NCI-H2227 (cell line): ENCODE measurements at regions not wholly inside any gene's neighbourhood (a gene's known extent, or its start where the extent isn't known, plus 50 kb on each side); places are given as distances from the start of the nearest gene placed in this dataset.
A peak's percentile ranks its signal among the peaks of the same experiment; 100 is the strongest.

Experiments used
- DNase-seq: peaks from one replicate; lab custom pipeline; 2025; ENCODE audit not compliant: unreplicated experiment; lab: John Stamatoyannopoulos, UW

DNA sequence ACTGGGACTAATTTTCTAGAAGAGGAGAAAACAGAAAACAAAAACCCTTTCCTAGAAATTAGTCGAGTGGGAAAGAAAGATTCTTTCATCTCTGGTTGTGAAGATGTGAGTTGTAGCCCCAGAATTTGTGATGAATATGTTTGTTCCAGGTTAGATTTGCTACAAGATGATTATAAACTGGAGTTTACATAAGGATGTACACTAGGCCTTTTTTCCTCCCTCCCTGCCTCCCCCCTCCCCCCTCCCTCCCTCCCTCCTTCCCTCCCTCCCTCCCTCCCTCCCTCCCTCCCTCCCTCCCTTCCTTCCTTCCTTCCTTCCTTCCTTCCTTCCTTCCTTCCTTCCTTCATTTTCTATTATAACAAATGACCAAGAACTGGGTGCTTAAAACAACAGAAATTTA is 1502.0 kb downstream of the SI start:
- no peak for DNase-seq

DNA sequence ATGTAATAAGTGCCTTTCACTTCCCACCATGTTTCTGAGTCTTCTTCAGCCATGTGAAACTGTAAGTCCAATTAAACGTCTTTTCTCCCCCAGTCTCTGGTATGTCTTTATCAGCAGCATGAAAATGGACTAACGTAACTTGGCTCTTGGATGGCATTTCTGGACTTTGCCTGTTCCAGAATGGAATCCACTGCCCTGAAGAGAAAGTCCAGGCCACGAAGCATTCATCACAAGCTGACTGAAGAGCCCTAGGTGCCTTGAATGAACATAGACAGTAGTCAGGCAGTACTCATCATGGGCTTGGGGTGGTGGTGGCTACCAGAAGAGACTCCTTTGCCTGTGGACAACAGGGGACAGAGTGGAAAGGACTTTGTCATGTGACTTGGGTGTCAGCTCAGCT is 1505.0 kb downstream of the SI start:
- DNase-seq: no peak

DNA sequence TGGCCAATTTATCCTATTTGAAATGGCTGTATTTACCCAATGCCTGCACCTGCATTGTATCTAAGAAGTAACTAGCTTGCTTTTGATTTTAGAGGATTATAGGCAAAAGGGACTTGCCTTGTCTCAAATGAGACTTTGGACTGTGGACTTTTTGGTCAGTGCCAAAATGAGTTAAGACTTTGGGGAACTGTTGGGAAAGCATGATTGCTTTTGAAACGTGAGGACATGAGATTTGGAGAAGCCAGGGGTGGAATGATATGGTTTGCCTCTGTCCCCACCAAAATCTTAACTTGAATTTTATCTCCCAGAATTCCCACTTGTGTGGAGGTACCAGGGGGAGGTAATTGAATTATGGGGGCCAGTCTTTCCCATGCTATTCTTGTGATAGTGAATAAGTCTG is 1505.4 kb downstream of the SI start:
- no peak for DNase-seq

DNA sequence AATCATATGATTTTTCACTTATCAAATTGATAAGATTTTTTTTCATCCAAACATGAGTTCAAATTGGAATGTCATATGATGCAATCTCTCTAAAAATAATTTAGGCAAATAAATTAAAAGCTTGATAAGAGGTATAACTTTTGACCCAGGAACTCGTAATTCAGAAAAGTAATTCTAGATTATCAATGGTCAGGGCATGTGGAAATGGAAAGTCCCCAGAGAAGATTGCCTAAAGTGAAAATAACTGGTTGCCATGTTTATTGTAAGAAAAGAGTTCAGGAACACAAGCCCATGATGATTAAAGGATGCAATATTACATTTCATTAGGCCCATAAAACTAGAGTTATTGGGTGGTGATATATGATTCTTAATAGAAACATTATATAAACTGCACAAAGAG is 1514.8 kb downstream of the SI start:
- DNase-seq: no peak

DNA sequence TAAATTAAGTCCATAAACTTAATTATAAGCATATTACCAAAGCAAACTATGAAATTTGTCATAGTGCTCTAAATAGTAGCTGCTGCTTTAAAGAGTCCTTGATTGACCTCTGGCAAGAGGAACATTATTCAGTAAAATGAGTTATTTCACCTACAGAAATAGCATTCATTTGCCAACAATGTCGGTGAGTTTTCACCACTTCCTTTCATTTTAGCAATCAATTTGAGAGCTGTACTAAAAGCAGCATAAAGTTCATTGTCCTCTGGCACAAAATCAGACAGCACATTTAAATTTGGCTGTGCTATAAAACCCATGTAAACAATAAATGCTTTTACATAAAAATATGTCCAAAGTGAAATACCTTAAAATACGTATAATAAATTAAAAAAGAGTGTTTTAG is 1515.7 kb downstream of the SI start:
- DNase-seq: no peak

DNA sequence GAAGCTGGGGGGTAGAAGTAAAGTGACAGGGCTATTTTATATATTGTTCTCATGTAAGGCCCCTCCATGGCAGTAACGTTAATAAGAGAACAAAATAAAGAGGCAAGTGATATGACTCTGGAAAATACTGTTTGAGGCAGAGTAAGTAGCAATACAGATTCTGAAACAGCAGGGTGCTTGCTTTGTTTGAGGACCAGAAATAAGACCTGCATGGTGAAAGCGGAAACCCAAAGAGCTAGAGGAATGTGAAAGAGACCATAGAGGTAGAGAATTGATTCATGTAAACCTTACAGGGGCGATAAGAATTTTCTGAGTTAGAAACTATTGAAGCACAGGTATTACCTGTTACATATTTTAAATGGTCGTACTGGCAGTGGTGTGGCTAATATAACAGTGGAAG is 1517.1 kb downstream of the SI start:
- DNase-seq: no peak

DNA sequence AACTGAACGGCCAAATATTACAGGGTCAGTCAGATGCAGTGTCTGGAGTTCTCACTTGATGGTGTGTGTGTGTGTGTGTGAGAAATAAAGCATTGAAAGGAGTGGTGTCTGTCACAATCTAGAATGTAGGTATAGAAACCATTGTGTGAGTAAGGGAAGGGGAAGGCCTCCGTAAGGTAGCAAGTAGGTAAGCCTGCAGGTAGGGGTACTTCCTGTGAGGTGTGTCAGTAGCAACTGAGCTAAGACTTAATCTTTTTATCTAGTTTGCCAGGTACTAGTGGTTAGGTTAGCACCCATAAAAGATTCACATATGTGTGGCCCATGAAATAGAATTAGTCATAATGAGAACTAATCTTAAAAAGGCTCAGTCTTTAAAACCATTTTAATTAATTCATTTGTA is 1517.8 kb downstream of the SI start:
- no peak for DNase-seq

DNA sequence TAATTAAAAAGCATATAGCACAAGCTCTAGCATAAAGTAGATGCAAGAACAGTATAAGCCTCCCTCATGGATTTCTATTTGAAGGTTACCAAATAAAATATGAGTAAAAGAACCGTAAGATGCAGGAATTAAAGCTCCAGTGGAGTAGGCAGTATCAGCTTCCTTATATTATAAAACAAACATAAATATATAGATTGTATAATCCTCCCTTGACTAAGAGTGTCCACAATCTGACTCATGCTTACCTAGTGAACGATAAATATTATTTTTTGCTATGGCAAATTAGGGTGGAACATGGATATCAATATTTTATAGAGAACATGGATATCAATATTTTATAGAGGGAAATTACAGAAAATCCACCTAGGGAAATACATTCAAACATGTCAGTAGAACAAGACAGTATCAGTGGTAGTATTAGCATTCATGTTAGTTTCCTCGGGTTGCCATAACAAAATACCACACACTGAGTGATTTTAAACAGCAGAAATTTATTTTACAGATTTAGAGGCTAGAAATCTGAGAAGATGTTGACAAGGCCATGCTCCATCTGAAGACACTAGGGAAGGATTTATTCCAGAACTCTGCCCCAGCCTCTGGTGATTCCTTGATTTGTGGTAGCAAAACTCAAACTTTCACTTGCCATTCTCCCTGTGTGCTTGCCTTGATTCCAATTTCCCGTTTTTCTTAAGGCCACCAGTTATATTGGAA is 1521.3 kb downstream of the SI start:
- no peak for DNase-seq

DNA sequence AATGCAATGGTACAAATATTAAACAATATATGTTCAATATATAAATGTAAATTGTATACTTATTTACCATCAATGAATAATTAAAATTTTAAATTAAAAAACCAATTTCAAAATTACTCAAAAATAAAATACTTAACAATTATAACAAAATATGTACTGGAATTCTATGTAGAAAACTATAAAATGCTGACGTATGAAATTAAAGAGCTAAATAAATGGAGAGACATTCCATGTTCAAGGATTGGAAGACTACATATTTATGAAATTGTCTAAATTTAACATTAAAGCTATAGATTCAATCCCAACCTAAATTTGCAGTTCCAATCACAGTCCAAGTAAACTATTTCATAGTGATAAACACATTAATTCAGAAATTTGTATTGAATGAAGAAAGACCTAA is 1522.4 kb downstream of the SI start:
- no peak for DNase-seq

DNA sequence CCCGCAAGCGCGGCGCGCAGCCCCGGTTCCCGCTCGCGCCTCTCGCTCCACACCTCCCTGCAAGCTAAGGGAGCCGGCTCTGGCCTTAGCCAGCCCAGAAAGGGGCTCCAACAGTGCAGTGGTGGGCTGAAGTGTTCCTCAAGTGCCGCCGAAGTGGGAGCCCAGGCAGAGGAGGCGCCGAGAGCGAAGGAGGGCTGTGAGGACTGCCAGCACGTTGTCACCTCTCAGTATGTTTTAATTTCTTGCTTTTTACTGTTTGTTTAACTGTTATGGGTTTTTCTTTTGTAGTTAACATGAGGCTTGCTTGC is 1525.7 kb downstream of the SI start:
- DNase-seq: peak; percentile 7

DNA sequence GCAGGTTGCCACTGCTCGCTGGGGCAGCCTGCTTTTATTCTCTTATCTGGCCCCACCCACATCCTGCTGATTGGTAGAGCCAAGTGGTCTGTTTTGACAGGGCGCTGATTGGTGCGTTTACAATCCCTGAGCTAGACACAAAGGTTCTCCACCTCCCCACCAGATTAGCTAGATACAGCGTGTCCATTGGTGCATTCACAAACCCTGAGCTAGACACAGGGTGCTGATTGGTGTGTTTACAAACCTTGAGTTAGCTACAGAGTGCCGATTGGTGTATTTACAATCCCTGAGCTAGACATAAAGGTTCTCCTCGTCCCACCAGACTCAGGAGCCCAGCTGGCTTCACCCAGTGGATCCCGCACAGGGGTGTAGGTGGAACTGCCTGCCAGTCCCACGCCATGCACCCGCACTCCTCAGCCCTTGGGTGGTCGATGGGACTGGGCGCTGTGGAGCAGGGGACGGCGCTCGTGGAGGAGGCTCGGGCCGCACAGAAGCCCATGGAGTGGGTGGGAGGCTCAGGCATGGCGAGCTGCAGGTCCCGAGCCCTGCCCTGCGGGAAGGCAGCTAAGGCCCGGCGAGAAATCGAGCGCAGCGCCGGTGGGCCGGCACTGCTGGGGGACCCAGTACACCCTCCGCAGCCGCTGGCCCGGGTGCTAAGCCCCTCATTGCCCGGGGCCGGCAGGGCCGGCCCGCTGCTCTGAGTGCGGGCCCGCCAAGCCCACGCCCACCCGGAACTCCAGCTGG is 1526.2 kb downstream of the SI start:
- peak; percentile 1 for DNase-seq

DNA sequence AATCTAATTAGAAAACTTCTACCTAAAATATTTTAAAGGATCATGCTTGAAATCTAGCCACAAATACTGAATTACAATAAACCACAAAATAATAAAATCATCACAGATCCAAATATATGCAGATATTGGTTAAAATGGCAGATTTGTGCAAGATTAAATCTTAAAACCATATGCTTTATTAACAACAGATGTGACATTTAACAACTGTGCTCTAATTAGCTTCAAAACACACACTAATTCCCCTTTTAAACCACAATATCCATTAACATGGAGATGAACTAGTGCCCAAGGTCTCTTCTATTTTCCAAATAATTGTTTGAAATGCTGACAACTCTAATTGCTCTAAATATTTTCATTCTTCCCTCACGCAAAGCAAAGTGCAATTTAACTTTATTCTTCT is 1530.3 kb downstream of the SI start:
- no peak for DNase-seq

DNA sequence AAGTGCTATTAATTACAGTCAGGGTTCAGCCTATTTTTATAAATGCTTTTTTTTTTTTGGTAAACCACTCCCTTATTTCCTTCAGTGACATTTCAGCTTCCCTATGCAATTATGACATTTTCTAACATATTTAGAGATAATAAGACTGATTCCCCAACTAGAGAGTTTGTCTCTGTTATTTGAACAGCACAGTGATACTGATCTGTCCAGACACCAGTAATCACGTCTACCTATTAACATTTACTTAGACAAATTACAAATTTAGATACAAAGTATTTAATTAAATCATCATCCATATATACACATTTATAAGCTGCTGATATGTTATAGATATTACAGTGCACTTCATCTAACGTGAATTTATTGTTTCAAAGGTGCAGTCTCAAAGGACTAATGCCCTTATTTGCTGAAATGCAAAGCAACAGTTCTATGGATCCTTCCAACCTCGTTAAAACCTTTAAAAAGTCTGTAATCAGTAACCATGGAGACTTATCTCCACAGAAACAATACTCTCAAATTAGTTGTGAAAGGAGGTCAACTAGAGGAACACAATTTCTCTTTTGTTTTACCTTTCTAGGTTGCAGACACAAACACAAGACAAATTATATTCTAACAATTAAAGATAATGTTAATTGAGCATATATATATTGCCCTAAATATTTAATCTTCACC is 1531.1 kb downstream of the SI start:
- DNase-seq: no peak

DNA sequence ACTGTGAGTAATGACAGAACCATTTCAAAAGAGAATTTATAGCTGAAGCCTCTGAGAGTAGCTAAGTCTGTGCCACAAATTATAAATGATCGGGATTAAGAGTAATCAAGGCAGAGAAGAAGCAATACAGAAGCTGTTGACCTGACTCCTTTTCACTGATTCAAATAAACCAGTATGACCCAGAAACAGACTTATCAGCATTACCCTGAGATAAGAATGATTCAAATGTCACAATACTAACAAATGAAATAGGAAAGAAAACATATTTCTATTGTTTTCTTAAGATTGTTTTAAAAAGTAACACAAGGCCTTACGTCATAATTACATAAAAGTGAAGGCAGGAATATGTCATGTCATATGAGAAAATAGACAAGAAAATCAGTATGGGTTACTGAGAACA is 1534.6 kb downstream of the SI start:
- DNase-seq: no peak

DNA sequence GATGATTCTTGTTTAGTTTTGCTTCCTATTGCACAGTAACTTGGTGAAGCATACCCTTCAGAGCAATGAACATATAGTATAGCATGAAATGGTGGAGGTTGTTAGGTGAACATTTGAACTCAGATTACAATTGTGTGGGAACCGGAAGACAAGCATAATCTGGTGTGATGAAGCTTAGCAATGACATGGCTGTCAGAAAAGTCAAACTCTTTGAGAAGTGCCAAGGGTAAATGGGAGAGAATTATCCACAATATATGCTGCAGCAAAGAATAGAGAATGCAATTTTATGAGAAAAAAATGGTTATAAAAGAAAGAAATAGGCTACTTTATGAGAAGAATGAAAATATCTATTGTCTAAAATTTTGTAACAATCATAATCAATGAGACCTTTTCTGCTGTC is 1536.7 kb downstream of the SI start:
- no peak for DNase-seq

DNA sequence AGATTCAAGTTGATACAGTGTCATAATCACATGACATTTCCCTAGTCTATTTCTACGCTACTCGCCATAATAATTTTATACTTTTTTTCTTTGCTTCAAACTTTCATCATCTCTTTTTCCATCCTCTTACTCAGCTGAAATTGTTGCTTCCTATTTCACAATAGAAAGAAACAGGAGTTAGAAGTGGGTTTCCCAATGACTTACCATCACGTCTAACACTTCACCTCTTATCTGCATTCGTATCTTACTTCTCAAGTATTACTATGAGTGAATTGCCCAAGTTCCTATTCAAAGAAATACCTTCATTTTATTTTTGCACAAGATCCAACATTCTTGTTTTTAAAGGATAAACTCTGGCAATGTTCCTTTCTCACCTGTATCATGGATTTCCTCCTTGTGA is 1539.9 kb downstream of the SI start:
- no peak for DNase-seq

DNA sequence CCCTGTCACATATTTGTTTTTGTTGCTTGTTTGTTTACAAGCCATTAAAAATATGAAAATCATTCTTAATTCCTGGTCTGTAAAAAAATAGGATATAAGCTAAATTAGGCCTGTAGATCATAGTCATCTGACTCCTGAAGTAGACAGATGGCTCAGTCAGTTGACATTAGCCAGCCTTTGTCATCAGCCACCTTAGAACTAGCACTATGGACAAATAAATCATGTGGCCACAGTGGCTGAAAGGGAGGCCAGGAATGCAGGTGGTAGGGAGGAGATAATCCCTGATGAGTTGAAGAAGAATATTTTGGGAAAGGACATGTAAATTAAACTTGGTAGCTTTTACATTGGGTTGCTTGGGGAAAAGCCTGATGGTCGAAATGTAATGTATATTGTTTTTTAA is 1544.9 kb downstream of the SI start:
- no peak for DNase-seq

DNA sequence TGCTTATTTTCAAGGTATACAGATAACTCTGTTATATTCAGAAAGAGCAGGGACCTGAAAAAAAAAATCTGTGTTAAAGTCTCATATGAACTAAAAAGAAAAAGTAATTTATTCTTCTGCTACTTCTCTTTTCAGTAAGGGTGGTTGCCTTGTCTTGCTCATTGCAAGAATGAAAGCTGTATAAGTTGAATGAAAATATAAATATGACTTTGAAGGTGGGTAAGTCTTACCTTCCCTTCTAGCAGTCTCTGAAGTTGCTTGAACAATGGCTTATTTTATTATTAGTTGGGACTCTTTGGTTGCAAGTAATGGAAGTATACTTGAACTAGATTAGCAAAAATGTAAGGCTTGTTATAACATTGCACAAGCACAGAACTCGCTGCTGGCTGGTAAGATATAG is 1554.9 kb downstream of the SI start:
- DNase-seq: no peak

DNA sequence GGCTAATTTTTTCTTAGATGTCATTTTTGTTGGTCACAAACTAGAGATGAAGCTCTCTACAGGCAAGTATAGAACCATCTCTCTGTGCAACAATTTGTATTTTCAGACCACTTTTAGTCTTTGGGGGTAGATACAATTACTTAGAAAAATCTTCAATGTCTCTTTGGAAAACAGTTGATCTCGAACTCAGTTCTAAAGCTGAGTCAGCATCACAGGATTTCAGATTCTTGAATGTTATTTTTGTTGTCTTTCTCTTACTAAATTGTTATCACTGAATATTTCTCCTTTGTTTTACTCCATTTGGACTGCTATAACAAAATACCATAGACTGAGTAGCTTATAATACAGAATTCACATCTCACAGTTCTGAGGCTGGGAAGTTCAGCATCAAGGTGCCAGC is 1557.0 kb downstream of the SI start:
- DNase-seq: no peak

DNA sequence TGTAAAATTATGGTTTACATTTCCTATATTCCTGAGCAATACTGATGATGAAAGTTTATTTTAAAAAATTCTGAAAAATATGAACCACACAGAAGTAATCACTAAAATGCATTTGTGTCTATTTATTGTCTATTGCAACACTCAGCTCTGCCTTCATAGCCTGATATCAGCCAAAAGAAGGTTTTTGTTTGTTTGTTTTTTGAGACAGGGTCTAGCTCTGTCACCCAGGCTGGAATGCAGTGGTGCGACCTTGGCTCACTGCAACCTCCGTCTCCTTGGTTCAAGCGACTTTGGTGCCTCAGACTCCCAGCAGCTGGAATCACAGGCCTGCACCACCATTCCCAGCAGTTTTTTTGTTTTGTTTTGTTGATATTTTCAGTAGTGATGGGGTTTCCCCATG is 1560.2 kb downstream of the SI start:
- DNase-seq: no peak

DNA sequence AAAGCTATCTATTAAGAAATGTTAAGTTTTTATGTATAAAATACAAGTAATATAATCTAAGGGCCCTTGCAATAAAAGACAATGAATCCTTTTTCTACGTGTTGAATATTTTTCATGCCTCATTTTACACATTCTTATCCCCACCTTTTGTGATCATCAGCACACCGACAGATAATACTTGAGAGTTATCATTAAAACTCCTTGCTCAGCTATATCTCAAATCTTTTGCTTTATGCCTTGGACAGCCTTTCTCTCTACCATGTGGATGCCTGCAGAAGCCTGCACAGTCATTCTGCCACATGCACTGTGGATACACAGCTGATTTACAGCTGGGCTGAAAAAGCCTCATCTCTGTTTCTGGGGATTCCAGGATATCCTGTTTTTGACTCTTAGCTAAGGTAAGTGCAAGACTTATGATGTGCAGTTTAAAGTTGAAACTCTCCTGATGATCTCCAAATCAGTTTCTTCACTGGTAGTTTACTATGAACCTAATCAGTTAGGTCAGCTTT is 1565.1 kb downstream of the SI start:
- DNase-seq: no peak

DNA sequence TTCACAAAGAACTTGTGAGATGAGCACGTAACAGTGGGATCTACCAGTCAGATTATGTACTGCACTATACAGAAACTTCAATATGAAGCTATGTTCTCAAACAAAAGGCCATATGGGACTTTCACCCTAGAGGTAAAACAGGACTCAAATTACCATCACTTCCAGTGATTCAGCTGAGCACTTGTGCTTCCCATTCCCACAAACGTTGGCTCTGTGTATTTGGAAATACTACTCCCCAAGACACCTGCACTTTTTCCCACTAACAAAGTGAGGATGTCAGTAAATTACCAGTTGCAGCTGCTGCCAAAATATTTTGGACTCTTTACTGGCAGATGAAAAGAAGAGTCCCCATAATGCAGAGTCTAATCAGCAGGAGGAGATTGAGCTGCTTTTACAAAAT is 1570.1 kb downstream of the SI start:
- DNase-seq: no peak
